Neural progenitor cell (in vitro differentiated cells): ENCODE measurements at regions not wholly inside any gene's neighbourhood (a gene's known extent, or its start where the extent isn't known, plus 50 kb on each side); places are given as distances from the start of the nearest gene placed in this dataset.

Experiments
- DNase-seq: peaks from one replicate; pipeline ENCODE4 v3.0.0-alpha.2; 2016; ENCODE audit warnings: low spot score
- H2AFZ ChIP-seq: fragments of 200-600 bp; sonication (generic); replicated peaks from 2 replicates; pipeline ENCODE4 v1.6.1; 2016; ENCODE audit warnings: antibody characterized with exemption
- H3F3A ChIP-seq: fragments of 200-600 bp; sonication (generic); 2 replicates; pipeline ENCODE4 v1.6.1; 2016; ENCODE audit warnings: antibody characterized with exemption, low read depth
- H3K27ac ChIP-seq: fragments of 200-600 bp; sonication (generic); 2 replicates; pipeline ENCODE4 v1.5.1; 2016; ENCODE audit warnings: mild to moderate bottlenecking
- H3K27me3 ChIP-seq: fragments of 200-600 bp; sonication (generic); 2 replicates; pipeline ENCODE4 v1.6.1; 2016; ENCODE audit warnings: mild to moderate bottlenecking, moderate library complexity
- H3K36me3 ChIP-seq: fragments of 200-600 bp; sonication (generic); 2 replicates; pipeline ENCODE4 v1.5.1; 2016
- H3K4me1 ChIP-seq: fragments of 200-600 bp; sonication (generic); 2 replicates; pipeline ENCODE4 v1.6.1; 2016; ENCODE audit warnings: mixed run types
- H3K4me2 ChIP-seq: fragments of 200-600 bp; sonication (generic); 2 replicates; pipeline ENCODE4 v1.6.1; 2016
- H3K4me3 ChIP-seq: fragments of 200-600 bp; sonication (generic); 2 replicates; pipeline ENCODE4 v1.5.1; 2016
- H3K79me2 ChIP-seq: fragments of 200-600 bp; sonication (generic); 2 replicates; pipeline ENCODE4 v1.6.1; 2016; ENCODE audit warnings: low read depth
- H3K9ac ChIP-seq: fragments of 200-600 bp; sonication (generic); 2 replicates; pipeline ENCODE4 v1.6.1; 2016
- H3K9me3 ChIP-seq: fragments of 200-600 bp; sonication (generic); 2 replicates; pipeline ENCODE4 v1.5.1; 2016; ENCODE audit warnings: low read depth
- H4K20me1 ChIP-seq: fragments of 200-600 bp; sonication (generic); 2 replicates; pipeline ENCODE4 v1.6.1; 2016; ENCODE audit warnings: low read depth
- H3K27ac Mint-ChIP-seq: 3 replicates; pipeline ENCODE4 v1.8.0; 2021; ENCODE audit warnings: mixed read lengths
- H3K27me3 Mint-ChIP-seq: 2 replicates; pipeline ENCODE4 v1.8.0; 2022; ENCODE audit warnings: low read depth, mild to moderate bottlenecking, inconsistent platforms, moderate library complexity, mixed read lengths; ENCODE audit not compliant: insufficient read depth
- H3K36me3 Mint-ChIP-seq: 3 replicates; pipeline ENCODE4 v1.8.0; 2021; ENCODE audit warnings: mixed read lengths
- H3K4me1 Mint-ChIP-seq: 3 replicates; pipeline ENCODE4 v1.8.0; 2021; ENCODE audit warnings: mixed read lengths
- H3K4me3 Mint-ChIP-seq: 3 replicates; pipeline ENCODE4 v1.8.0; 2021; ENCODE audit warnings: mild to moderate bottlenecking, moderate library complexity, mixed read lengths
- H3K9me3 Mint-ChIP-seq: 3 replicates; pipeline ENCODE4 v1.8.0; 2020; ENCODE audit warnings: mixed read lengths
- EZH2 ChIP-seq: fragments of 200-600 bp; sonication (generic); IDR thresholded peaks from 2 replicates; pipeline ENCODE4 v1.6.1; 2017; ENCODE audit warnings: antibody characterized with exemption, mild to moderate bottlenecking, moderate library complexity
- EZH2phosphoT487 ChIP-seq: fragments of 200-600 bp; sonication (generic); IDR thresholded peaks from 2 replicates; pipeline ENCODE4 v1.6.1; 2017; ENCODE audit warnings: antibody characterized with exemption
- TF ChIP-seq, protein P1 (sequence below): fragments of 200-600 bp; sonication (generic); IDR thresholded peaks from 2 replicates; pipeline ENCODE4 v1.5.1; 2017; ENCODE audit warnings: antibody characterized with exemption, mild to moderate bottlenecking

DNA sequence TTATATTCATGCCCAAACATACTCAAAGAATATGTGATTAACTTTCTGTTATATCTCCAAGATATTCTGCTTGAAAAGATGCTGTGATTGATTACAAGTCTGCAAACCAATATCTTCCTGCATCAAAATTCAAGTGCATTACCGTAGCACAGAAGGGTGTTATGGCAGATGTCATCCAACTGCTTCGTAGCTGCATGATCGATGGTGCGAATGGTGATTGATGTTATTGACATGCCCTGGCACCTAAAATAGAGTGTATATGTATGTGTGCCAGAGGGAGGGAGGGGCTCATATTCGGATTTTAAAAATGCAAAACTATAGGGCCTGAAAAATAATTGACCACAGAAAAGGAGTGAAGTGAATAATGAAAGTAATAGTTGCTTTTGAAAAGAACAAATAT lies 882.1 kb upstream of the NUDT12 start:
- no peak for DNase-seq
- no peaks in the 10 kb centered on the region for H3F3A ChIP-seq
- H3K4me3 ChIP-seq: no peak overlapping the region
- no peaks in the 10 kb centered on the region for H3K9me3 ChIP-seq
- Mint-ChIP-seq H3K27ac (no peak overlapping the region), H3K9me3 (peaks cover 2% of the 10 kb centered on the region), H3K4me1 (no peaks in the 10 kb centered on the region), H3K36me3 (no peaks in the 10 kb centered on the region), H3K4me3 (no peak overlapping the region), H3K27me3 (no peaks in the 10 kb centered on the region)
- TF ChIP-seq, protein P1, sequence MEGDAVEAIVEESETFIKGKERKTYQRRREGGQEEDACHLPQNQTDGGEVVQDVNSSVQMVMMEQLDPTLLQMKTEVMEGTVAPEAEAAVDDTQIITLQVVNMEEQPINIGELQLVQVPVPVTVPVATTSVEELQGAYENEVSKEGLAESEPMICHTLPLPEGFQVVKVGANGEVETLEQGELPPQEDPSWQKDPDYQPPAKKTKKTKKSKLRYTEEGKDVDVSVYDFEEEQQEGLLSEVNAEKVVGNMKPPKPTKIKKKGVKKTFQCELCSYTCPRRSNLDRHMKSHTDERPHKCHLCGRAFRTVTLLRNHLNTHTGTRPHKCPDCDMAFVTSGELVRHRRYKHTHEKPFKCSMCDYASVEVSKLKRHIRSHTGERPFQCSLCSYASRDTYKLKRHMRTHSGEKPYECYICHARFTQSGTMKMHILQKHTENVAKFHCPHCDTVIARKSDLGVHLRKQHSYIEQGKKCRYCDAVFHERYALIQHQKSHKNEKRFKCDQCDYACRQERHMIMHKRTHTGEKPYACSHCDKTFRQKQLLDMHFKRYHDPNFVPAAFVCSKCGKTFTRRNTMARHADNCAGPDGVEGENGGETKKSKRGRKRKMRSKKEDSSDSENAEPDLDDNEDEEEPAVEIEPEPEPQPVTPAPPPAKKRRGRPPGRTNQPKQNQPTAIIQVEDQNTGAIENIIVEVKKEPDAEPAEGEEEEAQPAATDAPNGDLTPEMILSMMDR: no peak
- no peak for TF ChIP-seq EZH2phosphoT487
- no peak for TF ChIP-seq EZH2
- no peak overlapping the region for H3K4me2 ChIP-seq
- no peaks in the 10 kb centered on the region for H4K20me1 ChIP-seq
- H3K4me1 ChIP-seq: no peaks in the 10 kb centered on the region
- H3K79me2 ChIP-seq: no peaks in the 10 kb centered on the region
- H2AFZ ChIP-seq: no peak overlapping the region
- H3K9ac ChIP-seq: no peak overlapping the region
- no peak overlapping the region for H3K27ac ChIP-seq
- no peaks in the 10 kb centered on the region for H3K27me3 ChIP-seq
- H3K36me3 ChIP-seq: no peaks in the 10 kb centered on the region

DNA sequence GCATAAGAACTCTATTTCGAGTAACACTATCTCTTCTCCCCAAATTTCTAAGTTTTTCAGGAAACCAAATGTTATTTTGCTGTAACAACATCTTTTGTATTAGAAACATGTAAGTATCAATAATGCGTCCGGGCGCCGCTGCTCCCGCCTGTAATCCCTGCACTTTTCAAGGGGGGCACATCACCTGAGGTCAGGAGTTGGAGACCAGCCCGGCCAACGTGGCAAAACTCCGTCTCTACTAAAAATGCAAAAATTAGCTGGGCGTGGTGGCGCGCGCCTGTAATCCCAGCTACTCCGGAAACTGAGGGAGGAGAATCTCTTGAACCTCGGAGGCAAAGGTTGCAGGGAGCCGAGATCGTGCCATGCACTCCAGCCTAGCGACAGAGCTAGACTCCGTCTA lies 881.1 kb upstream of the NUDT12 start:
- no peak overlapping the region for H3K9ac ChIP-seq
- no peaks in the 10 kb centered on the region for H3K4me1 Mint-ChIP-seq
- no peaks in the 10 kb centered on the region for H4K20me1 ChIP-seq
- no peak overlapping the region for H3K27ac Mint-ChIP-seq
- no peak overlapping the region for H3K4me3 ChIP-seq
- H3K4me2 ChIP-seq: no peak overlapping the region
- no peak for DNase-seq
- H3K36me3 Mint-ChIP-seq: no peaks in the 10 kb centered on the region
- H3K4me3 Mint-ChIP-seq: no peak overlapping the region
- no peaks in the 10 kb centered on the region for H3K36me3 ChIP-seq
- TF ChIP-seq EZH2 (no peak), EZH2phosphoT487 (no peak)
- TF ChIP-seq, protein P1: no peak
- H3F3A ChIP-seq: no peaks in the 10 kb centered on the region
- H3K4me1 ChIP-seq: no peaks in the 10 kb centered on the region
- H3K27ac ChIP-seq: no peak overlapping the region
- H3K79me2 ChIP-seq: no peaks in the 10 kb centered on the region
- no peaks in the 10 kb centered on the region for H3K9me3 ChIP-seq
- H3K9me3 Mint-ChIP-seq: no peaks in the 10 kb centered on the region
- H2AFZ ChIP-seq: no peak overlapping the region
- no peaks in the 10 kb centered on the region for H3K27me3 ChIP-seq
- H3K27me3 Mint-ChIP-seq: no peaks in the 10 kb centered on the region

DNA sequence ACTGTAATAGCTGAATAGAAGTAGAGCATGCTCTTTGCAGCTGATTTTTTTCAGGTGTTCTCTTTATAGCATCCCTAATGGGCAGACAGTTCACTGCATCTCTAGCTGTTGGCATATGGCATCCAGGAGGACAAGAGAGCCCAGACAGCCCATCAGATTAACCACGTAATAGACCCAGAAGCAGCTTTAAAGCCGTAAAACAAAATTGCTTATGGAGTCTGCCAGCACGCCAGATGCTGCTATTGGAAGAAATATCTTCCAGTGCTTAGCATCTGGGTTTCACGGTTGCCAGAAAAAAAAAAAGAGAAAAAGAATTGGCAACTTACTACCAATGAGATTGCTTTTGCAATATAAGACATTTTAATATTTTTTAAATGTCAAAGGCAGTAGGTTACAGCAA lies 869.4 kb upstream of the NUDT12 start:
- no peaks in the 10 kb centered on the region for H3K4me1 ChIP-seq
- no peaks in the 10 kb centered on the region for H3F3A ChIP-seq
- H3K27ac ChIP-seq: no peak overlapping the region
- no peaks in the 10 kb centered on the region for H4K20me1 ChIP-seq
- TF ChIP-seq, protein P1: no peak
- no peak for TF ChIP-seq EZH2phosphoT487
- no peak for TF ChIP-seq EZH2
- H2AFZ ChIP-seq: no peak overlapping the region
- H3K4me3 ChIP-seq: no peak overlapping the region
- no peak for DNase-seq
- Mint-ChIP-seq H3K9me3 (no peaks in the 10 kb centered on the region), H3K27ac (no peak overlapping the region), H3K27me3 (peaks cover 2% of the 10 kb centered on the region), H3K4me1 (no peaks in the 10 kb centered on the region), H3K4me3 (no peak overlapping the region), H3K36me3 (no peaks in the 10 kb centered on the region)
- H3K9me3 ChIP-seq: no peaks in the 10 kb centered on the region
- H3K79me2 ChIP-seq: no peaks in the 10 kb centered on the region
- H3K9ac ChIP-seq: no peak overlapping the region
- H3K27me3 ChIP-seq: no peaks in the 10 kb centered on the region
- no peaks in the 10 kb centered on the region for H3K36me3 ChIP-seq
- H3K4me2 ChIP-seq: no peak overlapping the region
